ENCODE measurements at regions not wholly inside any gene's neighbourhood (a gene's known extent, or its start where the extent isn't known, plus 50 kb on each side); places are given as distances from the start of the nearest gene placed in this dataset.

- no peak for TF ChIP-seq CTCF (conservative IDR thresholded peaks at IDR 0.05; ENCODE audit: low read depth in 2 of 2)
- no peak for TF ChIP-seq ZNF114 (CRISPR knock-in tag; IDR thresholded peaks at IDR 0.05)
- no peak for TF ChIP-seq REST (IDR thresholded peaks at IDR 0.05; ENCODE audit: unreplicated experiment)
- TF ChIP-seq EZH2 (IDR thresholded peaks at IDR 0.05; ENCODE audit: low read depth, unreplicated experiment), result no peak
- TF ChIP-seq CREB1 (CRISPR knock-in tag; IDR thresholded peaks at IDR 0.05; ENCODE audit: low read depth), result no peak
- no peak for TF ChIP-seq ZNF331 (CRISPR knock-in tag; IDR thresholded peaks at IDR 0.05; ENCODE audit: low read depth)
- no peak for TF ChIP-seq JUNB (IDR thresholded peaks at IDR 0.05; ENCODE audit: unreplicated experiment)
- no peak for TF ChIP-seq POLR2AphosphoS5 (IDR thresholded peaks at IDR 0.05; ENCODE audit: low read depth)
- TF ChIP-seq EZH2phosphoT487 (IDR thresholded peaks at IDR 0.05; ENCODE audit: unreplicated experiment), result no peak
- no peak for TF ChIP-seq STAT1 (IDR thresholded peaks at IDR 0.05; ENCODE audit: unreplicated experiment)
- no peak for TF ChIP-seq ETS1 (IDR thresholded peaks at IDR 0.05)
Measured at GRCh38 chr14:105853907-105854599, 327.7 kb downstream of the TMEM121 start.
